Activated effector memory CD4-positive, alpha-beta T cell treated with Interleukin-2 at 50 U/mL for 16 hours (primary cell): ENCODE measurements at regions not wholly inside any gene's neighbourhood (a gene's known extent, or its start where the extent isn't known, plus 50 kb on each side); places are given as distances from the start of the nearest gene placed in this dataset.

Source experiments
- DNase-seq: peaks from one replicate; pipeline ENCODE4 v3.0.0-alpha.2; 2020

GRCh38 chr2:150885236-150885635 is 376.4 kb downstream of the RBM43 start:
- no peak for DNase-seq

DNA sequence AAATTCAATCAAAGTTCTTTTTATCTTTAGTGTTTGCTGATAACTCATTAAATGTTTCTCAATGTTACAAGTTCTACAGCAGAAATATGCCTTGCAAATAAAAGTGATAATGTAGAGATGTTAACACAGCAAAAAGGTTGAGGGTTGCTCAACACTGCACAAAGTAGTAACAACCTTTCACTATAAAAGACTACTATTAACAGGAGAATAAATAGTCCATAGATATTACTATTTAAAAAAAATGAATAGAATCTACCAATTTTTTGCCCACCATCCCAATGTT is 378.1 kb downstream of the RBM43 start:
- DNase-seq: no peak

GRCh38 chr2:150882751-150883612 is 378.7 kb downstream of the RBM43 start:
- no peak for DNase-seq

GRCh38 chr2:150880986-150881385 is 380.7 kb downstream of the RBM43 start:
- DNase-seq: no peak

- no peak for DNase-seq
Observed at GRCh38 chr2:150878356-150878755, 383.3 kb downstream of the RBM43 start.

DNA sequence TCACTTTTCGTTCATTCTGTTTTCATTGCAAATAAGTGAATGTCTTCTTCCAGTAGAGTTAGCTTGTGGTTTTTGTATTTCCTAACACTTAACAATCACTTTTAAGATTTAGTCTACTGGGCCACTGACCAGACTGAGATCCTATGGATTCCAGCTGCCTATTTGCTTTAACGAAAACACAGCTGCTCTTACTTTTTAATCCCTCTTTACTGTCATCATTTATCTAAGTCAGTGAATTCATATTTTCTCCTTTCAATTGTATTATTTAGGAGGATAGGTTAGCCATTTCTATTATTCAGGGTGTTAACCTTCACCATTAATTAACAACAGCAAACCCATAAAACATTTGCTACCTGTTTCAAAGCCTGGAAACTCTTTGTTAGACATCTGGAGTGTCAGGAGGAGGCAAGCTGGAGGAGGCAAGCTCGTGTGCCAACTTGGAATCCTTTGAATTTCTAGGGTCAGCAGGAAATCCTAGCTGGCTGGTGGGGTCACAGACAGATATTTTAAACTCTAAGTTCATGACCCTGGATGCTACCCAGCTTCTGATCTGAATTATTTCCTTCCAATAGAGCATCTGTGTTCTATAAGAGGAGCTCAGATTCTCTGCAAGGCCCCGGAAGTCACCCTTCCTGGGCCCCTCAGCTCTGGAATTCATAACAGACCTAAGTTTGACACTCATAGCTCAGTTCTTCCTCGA is 385.3 kb downstream of the RBM43 start:
- no peak for DNase-seq

- DNase-seq: no peak
Observed at GRCh38 chr2:150873396-150873772, 385.9 kb upstream of the RND3 start.

GRCh38 chr2:150872756-150873395 is 385.4 kb upstream of the RND3 start:
- DNase-seq: no peak

GRCh38 chr2:150866431-150866830 is 379.0 kb upstream of the RND3 start:
- no peak for DNase-seq

GRCh38 chr2:150863691-150864090 is 376.2 kb upstream of the RND3 start:
- DNase-seq: no peak

DNA sequence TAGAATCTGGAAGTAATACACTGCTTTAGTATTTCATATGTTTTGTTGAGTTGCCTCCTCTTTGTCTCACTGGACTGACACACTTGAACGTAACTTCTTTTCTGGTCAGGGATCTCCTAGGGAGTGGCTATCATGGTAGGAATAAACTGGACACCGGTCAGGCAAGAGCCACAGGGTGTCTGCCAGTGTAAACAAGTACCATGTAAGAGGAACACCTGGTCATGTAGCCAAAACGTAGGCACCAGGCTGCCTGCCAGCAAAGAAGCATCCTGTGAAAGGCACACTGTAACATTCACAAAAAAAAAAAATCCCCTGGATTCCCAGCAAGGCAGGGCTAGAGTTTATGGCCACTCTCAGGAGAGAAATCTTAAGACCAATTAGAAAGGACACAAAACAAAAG is 372.8 kb upstream of the RND3 start:
- DNase-seq: no peak

DNA sequence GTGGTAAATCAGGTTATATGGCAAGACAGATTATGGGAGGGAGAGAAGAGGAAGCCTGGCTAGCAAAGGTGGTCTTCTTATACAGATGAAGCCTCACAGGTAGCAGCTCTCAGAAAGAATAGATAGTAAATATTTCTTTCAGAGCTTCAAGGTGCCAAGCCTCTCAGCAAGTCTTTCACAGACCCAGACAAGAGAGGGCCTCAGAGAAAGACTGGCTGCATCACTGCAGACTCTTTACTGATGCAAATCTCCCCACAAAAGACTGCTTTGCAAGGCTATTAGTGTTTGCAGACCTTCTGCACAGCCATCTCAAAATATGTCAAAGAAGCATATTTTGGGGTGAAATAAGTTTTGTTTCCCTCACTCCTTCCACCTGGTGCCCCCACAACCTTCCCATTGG is 372.4 kb upstream of the RND3 start:
- no peak for DNase-seq

DNA sequence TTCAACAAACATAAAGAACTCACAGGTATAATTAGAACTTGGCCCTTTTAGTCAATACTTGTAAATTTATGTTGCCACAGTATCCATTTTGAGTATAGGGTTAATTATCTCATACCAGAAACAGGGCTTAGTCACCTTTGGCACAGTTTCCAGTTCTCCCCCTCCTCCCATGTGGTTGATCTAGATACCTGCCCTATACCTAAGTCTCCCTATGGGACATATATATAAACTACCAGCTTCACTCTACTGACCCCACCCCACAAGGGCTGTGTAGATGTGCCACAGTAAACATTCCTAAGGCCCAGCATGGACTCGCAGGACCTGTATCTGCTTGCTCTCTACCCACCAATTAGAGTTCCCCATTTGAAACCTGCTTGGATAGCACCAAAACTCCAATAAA is 371.7 kb upstream of the RND3 start:
- no peak for DNase-seq

- no peak for DNase-seq
Observed at GRCh38 chr2:150858382-150858781, 370.9 kb upstream of the RND3 start.

- DNase-seq: no peak
Observed at GRCh38 chr2:150856596-150857281, 369.3 kb upstream of the RND3 start.

DNA sequence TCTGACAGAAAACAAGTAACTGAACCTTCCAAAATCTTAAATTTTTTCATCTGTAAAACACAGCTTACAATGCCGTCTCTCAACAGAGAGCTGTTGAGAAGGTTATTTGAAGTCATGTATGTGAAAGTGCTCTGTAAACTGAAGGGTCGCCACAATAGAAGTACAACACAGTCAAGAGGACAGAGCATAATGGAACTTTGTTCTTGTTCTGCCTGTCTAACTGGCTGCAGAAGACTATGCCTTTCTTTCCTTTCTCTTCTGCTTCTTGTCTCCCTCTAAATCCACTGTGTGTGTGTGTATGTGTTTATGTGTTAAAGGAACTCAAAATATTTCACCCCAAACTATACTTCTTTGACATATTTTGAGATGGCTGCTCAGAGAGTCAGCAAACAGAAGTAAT is 365.8 kb upstream of the RND3 start:
- no peak for DNase-seq

DNA sequence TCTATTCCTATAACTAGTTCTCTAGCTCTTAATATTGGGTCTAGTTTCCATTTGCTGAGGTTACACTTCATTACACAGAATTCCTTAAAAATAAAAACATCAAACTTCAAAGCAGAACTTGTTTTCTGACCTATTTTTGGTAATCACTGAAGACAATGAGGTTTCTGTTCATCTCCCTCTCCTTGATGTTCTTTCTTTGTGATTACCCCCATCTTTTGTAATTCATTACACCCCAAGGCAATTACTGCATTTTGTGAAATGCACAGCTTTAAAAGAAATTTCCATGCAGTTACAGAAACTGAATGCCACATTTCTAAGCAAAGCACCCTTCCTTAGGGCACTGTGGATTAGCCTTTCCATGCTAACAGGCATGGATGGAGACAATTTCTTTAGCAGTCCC is 363.2 kb upstream of the RND3 start:
- no peak for DNase-seq

DNA sequence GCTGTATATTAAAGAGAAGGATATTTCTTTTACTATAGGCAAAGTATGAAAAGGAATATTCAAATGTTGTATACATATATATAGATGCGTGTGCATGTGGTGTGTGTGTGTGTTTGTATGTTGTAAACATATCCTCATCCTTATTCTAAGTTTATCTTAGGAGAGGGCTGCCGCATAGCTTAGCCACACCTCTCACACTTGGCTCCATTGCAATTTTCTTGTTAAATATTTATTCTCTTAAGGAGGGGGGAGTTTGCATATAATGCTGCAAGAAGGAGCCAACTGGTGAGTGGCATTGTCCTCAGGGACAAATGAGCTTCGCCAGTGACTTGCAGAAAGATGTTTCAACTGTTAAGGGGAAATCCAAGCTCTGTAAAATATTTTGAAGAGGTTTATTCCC is 360.1 kb upstream of the RND3 start:
- DNase-seq: no peak

- DNase-seq: no peak
Observed at GRCh38 chr2:150846691-150847090, 359.2 kb upstream of the RND3 start.

GRCh38 chr2:150832686-150833085 is 345.2 kb upstream of the RND3 start:
- DNase-seq: no peak

- DNase-seq: no peak
Observed at GRCh38 chr2:150824118-150824517, 336.7 kb upstream of the RND3 start.

DNA sequence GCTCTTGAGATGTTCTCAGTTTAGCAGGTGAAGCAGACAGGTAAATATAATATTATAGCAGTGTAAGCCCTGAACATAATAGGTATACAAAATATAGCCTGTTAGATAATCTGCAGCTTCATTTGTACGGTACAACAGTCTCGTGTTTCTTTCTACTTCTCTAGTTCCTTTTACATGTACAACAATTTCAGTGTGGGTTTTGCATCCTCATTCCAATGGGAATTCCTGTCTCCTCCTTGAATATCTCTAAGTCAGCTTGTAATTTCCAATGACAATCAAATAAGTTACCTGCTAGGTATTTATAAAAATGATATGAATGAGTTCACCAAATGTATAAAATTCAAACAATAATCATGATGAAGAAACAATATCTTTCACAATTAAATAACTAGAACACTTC is 330.0 kb upstream of the RND3 start:
- DNase-seq: no peak

DNA sequence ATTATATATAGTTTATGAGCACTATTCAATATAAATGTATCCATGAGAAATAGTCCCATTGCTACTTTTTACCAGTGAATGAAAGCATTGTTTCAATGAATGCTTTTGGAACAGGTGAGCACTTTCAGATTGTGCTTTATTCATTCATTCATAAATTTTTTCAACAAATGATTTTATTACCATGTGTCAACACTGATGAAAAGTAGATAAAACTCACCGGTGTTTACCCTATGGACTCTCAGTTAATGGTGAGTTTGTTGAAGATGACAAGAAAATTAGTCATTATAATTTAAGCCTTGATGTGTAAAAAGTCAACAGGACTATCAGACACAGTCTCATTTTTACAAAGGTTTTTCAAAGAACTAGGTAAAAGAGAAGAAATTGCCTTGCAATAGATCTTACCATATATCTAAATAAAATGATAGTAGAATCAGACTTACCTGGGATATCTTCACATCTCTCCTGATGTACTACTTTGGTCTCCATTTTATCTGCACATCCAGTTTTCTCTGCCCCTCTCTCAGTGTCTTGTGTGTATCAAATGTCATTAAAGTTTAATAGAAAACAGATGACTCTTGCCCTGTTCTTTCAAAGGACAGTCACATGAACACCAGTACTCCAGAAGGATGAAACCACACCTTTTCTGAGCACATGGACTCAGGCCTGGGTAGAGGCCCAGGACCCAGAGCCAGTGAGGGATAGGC is 325.3 kb upstream of the RND3 start:
- DNase-seq: no peak
